ENCODE measurements at regions not wholly inside any gene's neighbourhood (a gene's known extent, or its start where the extent isn't known, plus 50 kb on each side); places are given as distances from the start of the nearest gene placed in this dataset.

DNA sequence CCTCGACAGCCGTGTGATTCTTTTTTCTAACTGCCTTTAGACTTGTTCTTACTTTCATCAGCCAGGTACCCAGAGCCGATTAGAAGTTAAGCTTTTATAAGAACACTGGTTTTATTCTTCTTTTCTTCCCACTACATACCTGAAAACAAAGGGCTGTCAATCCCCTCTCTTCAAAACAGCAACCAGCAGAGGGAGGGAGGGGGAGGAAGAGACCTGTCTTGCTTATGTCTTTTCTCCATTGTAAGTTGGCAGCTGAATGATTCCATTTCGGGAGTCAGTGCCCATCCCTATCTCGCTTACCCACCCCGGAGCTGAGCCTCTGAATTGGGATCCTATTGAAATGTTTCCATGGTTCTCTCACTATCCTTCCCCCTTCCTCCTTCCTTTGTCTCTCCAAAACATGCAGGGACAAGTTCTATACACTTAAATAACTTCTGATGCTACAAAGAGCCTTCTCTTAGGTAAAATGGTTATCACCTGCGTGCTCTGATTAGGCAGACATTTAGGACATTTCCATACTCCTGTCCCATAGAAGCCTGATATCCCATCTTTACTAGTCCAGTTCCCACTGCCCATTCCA lies 83.9 kb upstream of the WWC1 start:
- TF ChIP-seq EZH2phosphoT487 (IDR thresholded peaks at IDR 0.05; ENCODE audit: borderline replicate concordance, low read depth, low read length): no peak
- TF ChIP-seq, protein P1, sequence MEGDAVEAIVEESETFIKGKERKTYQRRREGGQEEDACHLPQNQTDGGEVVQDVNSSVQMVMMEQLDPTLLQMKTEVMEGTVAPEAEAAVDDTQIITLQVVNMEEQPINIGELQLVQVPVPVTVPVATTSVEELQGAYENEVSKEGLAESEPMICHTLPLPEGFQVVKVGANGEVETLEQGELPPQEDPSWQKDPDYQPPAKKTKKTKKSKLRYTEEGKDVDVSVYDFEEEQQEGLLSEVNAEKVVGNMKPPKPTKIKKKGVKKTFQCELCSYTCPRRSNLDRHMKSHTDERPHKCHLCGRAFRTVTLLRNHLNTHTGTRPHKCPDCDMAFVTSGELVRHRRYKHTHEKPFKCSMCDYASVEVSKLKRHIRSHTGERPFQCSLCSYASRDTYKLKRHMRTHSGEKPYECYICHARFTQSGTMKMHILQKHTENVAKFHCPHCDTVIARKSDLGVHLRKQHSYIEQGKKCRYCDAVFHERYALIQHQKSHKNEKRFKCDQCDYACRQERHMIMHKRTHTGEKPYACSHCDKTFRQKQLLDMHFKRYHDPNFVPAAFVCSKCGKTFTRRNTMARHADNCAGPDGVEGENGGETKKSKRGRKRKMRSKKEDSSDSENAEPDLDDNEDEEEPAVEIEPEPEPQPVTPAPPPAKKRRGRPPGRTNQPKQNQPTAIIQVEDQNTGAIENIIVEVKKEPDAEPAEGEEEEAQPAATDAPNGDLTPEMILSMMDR (conservative IDR thresholded peaks at IDR 0.05; ENCODE audit: low read length): no peak

DNA sequence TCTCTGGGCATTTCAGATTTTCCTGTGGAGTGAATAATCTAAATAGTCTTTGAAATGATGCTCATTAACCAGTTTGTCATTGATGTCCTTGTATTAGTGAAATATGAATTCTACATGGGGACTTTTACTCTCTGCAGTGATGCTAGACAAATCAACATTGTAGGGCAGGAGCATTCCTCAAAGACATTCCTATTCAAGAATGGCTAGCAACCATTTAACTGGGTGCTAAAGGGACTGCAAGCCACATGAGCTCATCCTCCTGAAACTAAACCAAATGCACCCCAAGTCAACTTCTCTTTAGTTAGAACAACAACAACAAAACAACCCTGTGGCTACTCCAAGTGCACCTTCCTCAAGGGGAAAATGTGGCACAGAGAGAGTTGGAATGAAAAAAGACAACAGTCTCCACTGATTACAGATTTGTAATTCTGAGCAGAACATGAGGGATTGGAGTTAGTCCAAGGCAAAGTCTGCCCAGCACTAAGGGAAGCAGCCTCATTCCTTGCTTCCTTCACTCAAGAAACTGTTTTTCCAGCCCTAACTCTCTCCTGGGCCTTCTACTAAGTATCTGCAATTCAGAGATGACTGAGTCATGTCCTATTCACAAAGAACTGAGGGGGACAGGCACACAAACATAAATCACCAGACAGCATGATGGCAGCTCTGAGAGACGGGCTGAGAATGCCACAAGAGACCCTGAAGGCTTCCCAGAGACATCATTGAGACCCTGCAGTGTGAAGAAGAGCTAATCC lies 82.0 kb upstream of the WWC1 start:
- no TSS peak for BruUV-seq (replicated peaks)
- no peaks in the 10 kb centered on the region for H3K79me2 ChIP-seq (ENCODE audit: insufficient read depth, low read depth, low read length)
- DNase-seq (ENCODE audit: low spot score): no peak

More for the DNA sequence above, 83.9 kb upstream of the WWC1 start:
- CTCF ChIA-PET (ENCODE audit: unreplicated experiment): no interaction called here
- no peaks in the 10 kb centered on the region for H3K9me3 ChIP-seq (ENCODE audit: low read length)
- H3K4me3 ChIP-seq (ENCODE audit: low read depth, low read length, poor library complexity, severe bottlenecking): no peak overlapping the region
- no peaks in the 10 kb centered on the region for H3K9me2 ChIP-seq (ENCODE audit: insufficient read depth, low read length)
- H3K27ac ChIP-seq (ENCODE audit: low read depth, low read length, poor library complexity, severe bottlenecking): no peak overlapping the region
- H3K4me1 ChIP-seq (ENCODE audit: insufficient read depth, low read length, poor library complexity, severe bottlenecking): no peaks in the 10 kb centered on the region
- DNase-seq (ENCODE audit: low spot score): no peak
- H3K36me3 ChIP-seq (ENCODE audit: insufficient read depth, low read length): no peaks in the 10 kb centered on the region
- no peak overlapping the region for H2AFZ ChIP-seq (ENCODE audit: low read length)
- no peaks in the 10 kb centered on the region for H3K79me2 ChIP-seq (ENCODE audit: insufficient read depth, low read depth, low read length)
- no peaks in the 10 kb centered on the region for H4K20me1 ChIP-seq (ENCODE audit: insufficient read depth, low read length)
- POLR2A ChIA-PET: interaction anchor here (1.0 kb wide), 1 partner anchor 11 kb away, joined by 3 read pairs; no protein-coding TSS in a partner anchor
- intact Hi-C loops (cut with micrococcal nuclease; ENCODE audit: unreplicated experiment): no loop called here
- H3K4me2 ChIP-seq (ENCODE audit: low read length): no peak overlapping the region
- no TSS peak for BruUV-seq (replicated peaks)

More for the DNA sequence above, 82.0 kb upstream of the WWC1 start:
- ChIA-PET CTCF (ENCODE audit: unreplicated experiment) (no interaction called here), POLR2A (interaction anchor here (0.7 kb wide), 1 partner anchor 16 kb away, joined by 3 read pairs; no protein-coding TSS in a partner anchor)
- Histone ChIP-seq H3K9me3 (ENCODE audit: low read length) (no peaks in the 10 kb centered on the region), H3K4me3 (ENCODE audit: low read depth, low read length, poor library complexity, severe bottlenecking) (no peak overlapping the region), H4K20me1 (ENCODE audit: insufficient read depth, low read length) (no peaks in the 10 kb centered on the region), H3K4me1 (ENCODE audit: insufficient read depth, low read length, poor library complexity, severe bottlenecking) (no peaks in the 10 kb centered on the region), H3K4me2 (ENCODE audit: low read length) (no peak overlapping the region), H3K27ac (ENCODE audit: low read depth, low read length, poor library complexity, severe bottlenecking) (no peak overlapping the region), H3K9me2 (ENCODE audit: insufficient read depth, low read length) (no peaks in the 10 kb centered on the region), H3K36me3 (ENCODE audit: insufficient read depth, low read length) (no peaks in the 10 kb centered on the region), H2AFZ (ENCODE audit: low read length) (no peak overlapping the region)
- TF ChIP-seq EZH2phosphoT487 (IDR thresholded peaks at IDR 0.05; ENCODE audit: borderline replicate concordance, low read depth, low read length): no peak
- TF ChIP-seq, protein P1 (conservative IDR thresholded peaks at IDR 0.05; ENCODE audit: low read length): no peak
- intact Hi-C loops (cut with micrococcal nuclease; ENCODE audit: unreplicated experiment): no loop called here
